Mucosa of stomach (tissue), 1 donor: ENCODE measurements at regions not wholly inside any gene's neighbourhood (a gene's known extent, or its start where the extent isn't known, plus 50 kb on each side); places are given as distances from the start of the nearest gene placed in this dataset.

Source experiments
- H3K27me3 ChIP-seq: one replicate; pipeline ENCODE4 v1.7.0; 2013; ENCODE audit warnings: mild to moderate bottlenecking, low read length; ENCODE audit not compliant: control insufficient read depth, insufficient read depth
- H3K36me3 ChIP-seq: one replicate; pipeline ENCODE4 v1.7.0; 2013; ENCODE audit warnings: low read length; ENCODE audit not compliant: control insufficient read depth, insufficient read depth
- H3K4me1 ChIP-seq: one replicate; pipeline ENCODE4 v1.7.0; 2013; ENCODE audit warnings: mild to moderate bottlenecking, low read length; ENCODE audit not compliant: control insufficient read depth, insufficient read depth
- H3K4me3 ChIP-seq: one replicate; pipeline ENCODE4 v1.7.0; 2013; ENCODE audit warnings: low read length
- H3K9ac ChIP-seq: one replicate; pipeline ENCODE4 v1.7.0; 2013; ENCODE audit warnings: mild to moderate bottlenecking, low read length, moderate library complexity
- H3K9me3 ChIP-seq: one replicate; pipeline ENCODE4 v1.7.0; 2013; ENCODE audit warnings: mild to moderate bottlenecking, low read length, moderate library complexity; ENCODE audit not compliant: control insufficient read depth
- donor health status: Pancreatic carcinoma.

GRCh38 chr14:62053188-62053587 is 291.0 kb downstream of the SNAPC1 start:
- no peaks in the 10 kb centered on the region for H3K27me3 ChIP-seq
- H3K9ac ChIP-seq: no peak overlapping the region
- H3K4me3 ChIP-seq: no peak overlapping the region
- no peaks in the 10 kb centered on the region for H3K4me1 ChIP-seq
- H3K9me3 ChIP-seq: no peaks in the 10 kb centered on the region
- H3K36me3 ChIP-seq: no peaks in the 10 kb centered on the region

GRCh38 chr14:62056789-62057188 is 294.6 kb downstream of the SNAPC1 start:
- Histone ChIP-seq H3K9me3 (no peaks in the 10 kb centered on the region), H3K27me3 (no peaks in the 10 kb centered on the region)

DNA sequence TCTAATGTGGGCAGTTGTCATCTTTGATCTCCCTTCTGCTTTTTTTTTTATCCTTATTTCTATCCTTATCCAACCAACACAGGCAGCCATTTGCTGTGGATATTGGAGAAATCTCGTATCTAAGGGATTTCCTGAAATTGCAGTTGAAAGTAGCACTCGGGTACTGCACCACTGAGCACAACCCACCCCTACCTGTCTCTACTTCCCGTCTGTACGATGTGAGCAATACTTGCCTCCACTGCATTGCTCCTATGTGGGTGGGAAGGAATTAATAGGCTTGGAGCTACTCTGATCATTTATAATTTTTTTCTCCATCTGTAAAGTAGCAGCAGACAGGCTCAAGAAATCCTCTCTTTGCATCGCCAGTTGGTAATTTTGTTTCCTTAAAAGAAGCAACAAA is 300.4 kb downstream of the SNAPC1 start:
- no peaks in the 10 kb centered on the region for H3K9me3 ChIP-seq
- no peaks in the 10 kb centered on the region for H3K36me3 ChIP-seq
- H3K27me3 ChIP-seq: no peaks in the 10 kb centered on the region
- no peak overlapping the region for H3K4me3 ChIP-seq
- no peak overlapping the region for H3K9ac ChIP-seq
- H3K4me1 ChIP-seq: no peaks in the 10 kb centered on the region

More at GRCh38 chr14:62056789-62057188, 294.6 kb downstream of the SNAPC1 start:
- H3K4me1 ChIP-seq: no peaks in the 10 kb centered on the region
- H3K4me3 ChIP-seq: no peak overlapping the region
- no peak overlapping the region for H3K9ac ChIP-seq
- no peaks in the 10 kb centered on the region for H3K36me3 ChIP-seq

GRCh38 chr14:62064751-62065323 is 302.6 kb downstream of the SNAPC1 start:
- no peak overlapping the region for H3K4me3 ChIP-seq
- no peaks in the 10 kb centered on the region for H3K27me3 ChIP-seq
- no peaks in the 10 kb centered on the region for H3K9me3 ChIP-seq
- H3K4me1 ChIP-seq: no peaks in the 10 kb centered on the region
- no peak overlapping the region for H3K9ac ChIP-seq
- H3K36me3 ChIP-seq: no peaks in the 10 kb centered on the region

GRCh38 chr14:62066304-62066703 is 304.1 kb downstream of the SNAPC1 start:
- Histone ChIP-seq H3K4me3 (no peak overlapping the region), H3K4me1 (no peaks in the 10 kb centered on the region), H3K36me3 (no peaks in the 10 kb centered on the region), H3K9ac (no peak overlapping the region), H3K9me3 (no peaks in the 10 kb centered on the region), H3K27me3 (no peaks in the 10 kb centered on the region)

DNA sequence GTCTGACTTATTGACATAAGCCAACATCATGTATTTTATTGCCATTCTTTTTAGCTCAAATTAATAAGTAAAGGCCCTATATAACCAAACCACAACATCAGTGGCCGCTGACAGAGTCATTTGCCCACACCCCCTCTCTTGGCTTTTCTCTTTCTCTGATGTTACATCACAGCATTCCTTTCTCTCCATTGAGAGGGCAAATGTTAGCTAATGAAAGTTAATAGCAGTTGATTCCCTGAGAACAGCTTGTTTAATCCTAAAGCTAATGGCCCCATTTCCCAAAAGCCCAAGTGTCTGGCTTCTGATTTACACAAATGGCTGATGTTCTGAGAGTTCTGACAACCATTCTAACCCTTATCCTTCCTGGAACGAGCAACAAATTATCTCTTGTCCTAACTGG is 308.8 kb downstream of the SNAPC1 start:
- H3K9ac ChIP-seq: no peak overlapping the region
- no peaks in the 10 kb centered on the region for H3K36me3 ChIP-seq
- no peaks in the 10 kb centered on the region for H3K4me1 ChIP-seq
- H3K9me3 ChIP-seq: no peaks in the 10 kb centered on the region
- H3K4me3 ChIP-seq: no peak overlapping the region
- H3K27me3 ChIP-seq: no peaks in the 10 kb centered on the region

GRCh38 chr14:62076368-62076767 is 314.1 kb downstream of the SNAPC1 start:
- no peak overlapping the region for H3K4me3 ChIP-seq
- no peak overlapping the region for H3K9ac ChIP-seq
- no peaks in the 10 kb centered on the region for H3K4me1 ChIP-seq
- H3K27me3 ChIP-seq: no peaks in the 10 kb centered on the region
- no peaks in the 10 kb centered on the region for H3K9me3 ChIP-seq
- no peaks in the 10 kb centered on the region for H3K36me3 ChIP-seq

DNA sequence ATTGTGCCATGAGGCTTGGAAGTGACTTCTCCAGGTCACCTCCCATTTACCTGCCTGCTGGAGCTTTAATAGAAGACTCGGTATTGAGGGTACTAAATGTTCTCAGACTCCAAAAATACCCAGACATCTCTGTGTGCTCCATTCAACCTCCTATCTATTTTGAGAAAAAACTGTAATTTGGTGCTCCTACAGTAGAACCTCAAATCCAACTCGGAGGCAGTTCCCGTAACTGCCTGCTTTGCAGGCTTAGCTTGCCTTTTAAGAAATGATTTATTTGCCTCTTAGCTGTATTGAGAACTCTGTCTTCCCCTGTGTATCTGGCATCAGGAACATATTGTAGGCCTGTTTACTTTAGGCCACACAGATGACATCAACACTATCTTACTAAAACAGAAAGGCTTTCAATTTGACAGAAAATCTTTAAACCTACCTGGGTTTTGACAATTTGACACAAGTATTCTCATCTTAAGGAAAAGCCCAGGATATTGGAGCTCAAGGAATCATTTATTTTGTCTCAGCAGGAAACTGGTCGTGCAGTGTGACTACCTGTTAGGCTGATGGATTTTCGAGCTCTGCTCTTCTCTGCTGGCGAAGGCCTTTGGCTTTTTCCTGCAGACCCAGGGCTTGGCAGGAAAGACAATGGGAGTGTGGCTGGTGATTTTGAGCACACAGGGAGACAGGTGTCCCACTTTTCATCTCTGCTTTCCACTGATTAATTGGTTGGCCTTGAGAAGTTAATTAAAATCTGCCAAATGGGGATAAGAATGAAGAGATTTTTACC is 314.8 kb downstream of the SNAPC1 start:
- no peaks in the 10 kb centered on the region for H3K4me1 ChIP-seq
- no peak overlapping the region for H3K4me3 ChIP-seq
- H3K9ac ChIP-seq: no peak overlapping the region
- no peaks in the 10 kb centered on the region for H3K9me3 ChIP-seq
- H3K27me3 ChIP-seq: no peaks in the 10 kb centered on the region
- no peaks in the 10 kb centered on the region for H3K36me3 ChIP-seq

DNA sequence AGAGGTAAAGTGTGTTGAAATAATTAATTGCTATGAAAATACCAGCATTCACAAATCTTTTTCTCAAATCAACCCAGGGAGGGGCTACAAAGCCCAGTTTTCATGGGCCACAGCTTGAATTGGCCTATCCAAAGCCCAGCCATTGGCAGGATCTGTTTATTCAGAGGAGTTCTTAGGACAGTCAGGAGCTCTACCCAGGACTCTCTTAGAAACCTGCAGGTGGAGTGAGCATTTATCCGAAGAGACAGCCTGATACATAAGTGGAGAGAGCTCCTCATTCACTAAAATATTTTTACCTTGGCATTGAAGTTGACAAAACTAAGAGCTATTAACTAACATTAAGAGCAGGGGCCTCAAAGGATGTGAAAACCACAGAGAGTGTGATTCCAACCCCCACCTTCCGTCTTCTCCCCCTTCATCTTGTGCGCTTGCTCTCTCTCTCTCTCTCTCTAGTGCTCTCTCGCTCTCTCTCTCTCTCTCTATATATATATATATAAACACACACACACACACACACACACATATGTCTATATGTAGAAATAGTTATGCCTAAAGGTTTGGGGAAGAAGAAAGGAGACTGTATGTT is 315.5 kb downstream of the SNAPC1 start:
- Histone ChIP-seq H3K36me3 (no peaks in the 10 kb centered on the region), H3K4me1 (no peaks in the 10 kb centered on the region), H3K4me3 (no peak overlapping the region), H3K9me3 (no peaks in the 10 kb centered on the region), H3K27me3 (no peaks in the 10 kb centered on the region), H3K9ac (no peak overlapping the region)

DNA sequence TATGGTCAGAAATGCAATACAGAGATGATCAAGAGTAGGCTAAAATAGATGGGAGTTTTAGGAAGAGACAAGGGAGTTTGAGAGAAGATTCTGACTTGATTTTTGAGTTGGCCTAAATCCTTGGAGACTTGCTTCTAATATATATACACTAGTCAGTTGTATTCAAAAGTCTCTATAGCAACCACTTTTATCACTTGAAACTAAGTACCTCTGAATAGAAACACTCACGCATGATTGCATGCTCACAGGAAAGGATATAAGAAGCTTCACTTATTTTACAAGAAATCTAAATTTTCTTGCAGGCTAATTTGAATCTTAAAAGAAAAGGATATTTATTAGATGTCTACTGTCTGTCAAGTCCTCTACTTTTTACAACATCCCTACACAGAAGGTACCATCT is 316.8 kb downstream of the SNAPC1 start:
- Histone ChIP-seq H3K36me3 (no peaks in the 10 kb centered on the region), H3K4me3 (no peak overlapping the region), H3K27me3 (no peaks in the 10 kb centered on the region), H3K9me3 (no peaks in the 10 kb centered on the region), H3K4me1 (no peaks in the 10 kb centered on the region), H3K9ac (no peak overlapping the region)

DNA sequence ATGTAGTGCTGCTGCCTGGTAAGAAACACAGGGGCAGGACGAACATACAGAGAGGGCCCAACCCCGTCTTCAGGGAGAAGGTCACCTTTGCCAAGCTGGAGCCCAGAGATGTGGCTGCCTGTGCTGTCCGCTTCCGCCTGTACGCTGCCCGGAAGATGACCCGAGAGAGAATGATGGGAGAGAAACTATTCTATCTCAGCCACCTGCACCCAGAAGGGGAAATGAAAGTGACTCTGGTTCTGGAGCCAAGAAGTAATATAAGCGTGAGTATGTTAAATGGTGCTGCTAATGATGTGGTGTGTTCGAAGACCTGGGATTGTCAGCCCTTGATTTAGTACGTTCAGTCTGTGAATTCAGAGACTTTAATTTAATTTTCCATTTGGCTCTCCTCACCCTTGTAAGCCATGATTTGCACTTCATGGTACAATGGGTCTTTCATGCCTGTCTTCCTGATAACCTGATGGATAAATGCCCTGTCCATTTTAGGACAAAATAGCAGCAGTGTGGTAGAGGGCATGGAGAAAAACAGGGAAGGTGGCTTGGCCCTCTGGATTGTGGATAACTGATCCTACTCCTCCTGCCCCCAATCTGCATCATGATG is 318.9 kb downstream of the SNAPC1 start:
- H3K4me1 ChIP-seq: no peaks in the 10 kb centered on the region
- no peak overlapping the region for H3K4me3 ChIP-seq
- H3K36me3 ChIP-seq: no peaks in the 10 kb centered on the region
- no peaks in the 10 kb centered on the region for H3K27me3 ChIP-seq
- H3K9me3 ChIP-seq: peaks cover 5% of the 10 kb centered on the region
- H3K9ac ChIP-seq: no peak overlapping the region

- no peaks in the 10 kb centered on the region for H3K27me3 ChIP-seq
- peaks cover 5% of the 10 kb centered on the region for H3K9me3 ChIP-seq
- no peaks in the 10 kb centered on the region for H3K36me3 ChIP-seq
- H3K4me3 ChIP-seq: no peak overlapping the region
- H3K9ac ChIP-seq: no peak overlapping the region
- no peaks in the 10 kb centered on the region for H3K4me1 ChIP-seq
Observed at GRCh38 chr14:62081951-62082350, 319.7 kb downstream of the SNAPC1 start.
